Fibroblast of lung (primary cell): ENCODE measurements at regions not wholly inside any gene's neighbourhood (a gene's known extent, or its start where the extent isn't known, plus 50 kb on each side); places are given as distances from the start of the nearest gene placed in this dataset.

Experiments
- DNase-seq, 2 donors: peaks; one replicate each; pipeline versions ENCODE4 v3.0.0 to v3.0.0-alpha.2; 2010; ENCODE audit warnings: low read depth in 2 of 2
- H2AFZ ChIP-seq: 2 replicates; pipeline ENCODE4 v1.5.1; 2012; ENCODE audit warnings: low read length, control low read depth, inconsistent platforms
- H3K27ac ChIP-seq: 2 replicates; pipeline ENCODE4 v1.5.1; 2011; ENCODE audit warnings: low read length, control low read depth; ENCODE audit not compliant: insufficient read depth
- H3K27me3 ChIP-seq: 2 replicates; pipeline ENCODE4 v1.5.1; 2011; ENCODE audit warnings: mild to moderate bottlenecking, low read length; ENCODE audit not compliant: control insufficient read depth, insufficient read depth
- H3K36me3 ChIP-seq: 2 replicates; pipeline ENCODE4 v1.5.1; 2011; ENCODE audit warnings: low read length; ENCODE audit not compliant: control insufficient read depth, insufficient read depth
- H3K4me1 ChIP-seq: 2 replicates; pipeline ENCODE4 v1.5.1; 2011; ENCODE audit warnings: low read length; ENCODE audit not compliant: control insufficient read depth, insufficient read depth; ENCODE audit errors: extremely low read depth
- H3K4me2 ChIP-seq: 2 replicates; pipeline ENCODE4 v1.5.1; 2011; ENCODE audit warnings: low read length, control low read depth; ENCODE audit not compliant: insufficient read depth; ENCODE audit errors: extremely low read depth
- H3K4me3 ChIP-seq, 4 experiments: fragments of 200-600 bp in 1 of 4; sonication (generic) in 1 of 4; replicated peaks in 1 of 4; 2 replicates each; pipeline ENCODE4 v1.5.1; 2011 to 2016; ENCODE audit warnings: low read length in 4 of 4, low read depth in 3 of 4, mild to moderate bottlenecking in 3 of 4, control low read depth in 2 of 4, inconsistent platforms in 1 of 4, mixed read lengths in 1 of 4; ENCODE audit not compliant: insufficient read depth in 1 of 4; ENCODE audit errors: control extremely low read depth in 1 of 4
- H3K79me2 ChIP-seq: 2 replicates; pipeline ENCODE4 v1.5.1; 2012; ENCODE audit warnings: mild to moderate bottlenecking, low read length, inconsistent platforms; ENCODE audit not compliant: control insufficient read depth, insufficient read depth
- H3K9ac ChIP-seq: 2 replicates; pipeline ENCODE4 v1.5.1; 2011; ENCODE audit warnings: mild to moderate bottlenecking, low read length, control low read depth; ENCODE audit not compliant: insufficient read depth
- H3K9me3 ChIP-seq: 2 replicates; pipeline ENCODE4 v1.5.1; 2012; ENCODE audit warnings: low read depth, low read length; ENCODE audit not compliant: control insufficient read depth, insufficient read depth
- H4K20me1 ChIP-seq: 2 replicates; pipeline ENCODE4 v1.5.1; 2011; ENCODE audit warnings: low read length; ENCODE audit not compliant: control insufficient read depth, insufficient read depth; ENCODE audit errors: extremely low read depth
- EZH2 ChIP-seq: IDR thresholded peaks from 2 replicates; pipeline ENCODE4 v1.5.1; 2012; ENCODE audit warnings: low read length, control low read depth, mild to moderate bottlenecking; ENCODE audit errors: missing control alignments
- TF ChIP-seq, protein P1 (sequence below), 2 donors: IDR thresholded peaks in 1 of 2; conservative IDR thresholded peaks in 1 of 2; 1 replicate in 1 of 2; 2 replicates in 1 of 2; pipeline ENCODE4 v1.5.1; 2011 to 2012; ENCODE audit warnings: low read length in 2 of 2, control low read depth in 1 of 2, inconsistent platforms in 1 of 2, low read depth in 1 of 2, mild to moderate bottlenecking in 1 of 2

DNA sequence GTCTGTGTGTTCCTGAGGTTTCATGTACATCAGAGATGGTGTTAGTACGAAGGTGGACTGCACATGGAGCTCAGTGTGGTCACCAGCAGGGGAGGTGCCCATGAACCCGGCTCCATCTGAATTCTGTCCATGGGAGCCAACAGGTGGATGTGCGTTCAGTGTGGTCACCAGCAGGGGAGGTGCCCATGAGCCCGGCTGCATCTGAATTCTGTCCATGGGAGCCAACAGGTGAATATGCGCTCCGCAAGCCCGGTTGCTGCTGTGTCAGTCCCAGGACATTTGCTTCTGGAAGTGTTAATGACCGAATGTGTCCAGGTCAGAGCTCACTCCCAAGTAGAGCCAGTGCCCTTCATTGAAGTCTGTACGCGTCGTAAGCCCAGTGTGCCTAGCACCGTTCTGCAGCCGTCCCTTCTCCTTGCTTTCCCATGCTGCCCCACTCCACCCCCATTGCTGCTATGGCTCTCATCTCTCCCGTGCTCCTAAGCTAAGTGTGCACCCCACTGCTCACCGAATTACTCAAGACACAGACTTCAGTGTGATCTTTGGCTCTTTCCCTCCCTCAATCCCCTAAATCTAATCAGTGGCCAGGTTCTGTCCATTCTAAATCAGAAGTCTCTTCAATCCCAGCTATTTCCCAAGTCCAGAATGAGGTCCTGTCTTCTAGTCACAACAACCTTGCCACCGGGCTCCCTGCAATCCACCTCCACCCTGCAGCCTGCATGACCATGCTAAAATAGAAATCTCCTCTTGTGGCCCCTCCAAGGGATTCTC lies 352.4 kb downstream of the TCERG1L start:
- Histone ChIP-seq H3K9ac (no peak overlapping the region), H3K27ac (no peak overlapping the region)

DNA sequence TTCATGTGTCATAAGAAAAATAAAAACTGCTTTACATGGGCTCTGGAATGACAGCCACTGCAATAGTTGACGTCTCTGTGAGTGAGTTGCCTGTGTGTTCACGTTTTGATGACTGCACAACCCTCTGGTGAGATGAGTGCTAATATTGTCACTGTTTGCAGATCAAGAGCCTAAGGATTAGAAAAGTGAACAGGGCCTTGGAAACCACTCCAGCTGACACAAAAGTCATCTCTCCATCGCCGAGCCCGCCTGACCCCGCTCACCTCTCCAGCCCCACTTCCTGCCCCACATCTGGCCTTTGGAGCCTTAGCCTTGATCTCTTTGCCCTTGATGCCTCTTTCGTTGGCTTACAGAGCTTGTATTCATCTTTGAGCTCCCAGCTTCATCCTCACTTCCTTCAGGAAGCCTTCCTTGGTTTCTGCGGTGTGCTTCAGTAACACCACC lies 351.7 kb downstream of the TCERG1L start:
- no peaks in the 10 kb centered on the region for H3K9me3 ChIP-seq
- H2AFZ ChIP-seq, result no peak overlapping the region
- no peaks in the 10 kb centered on the region for H3K4me1 ChIP-seq
- H3K4me3 ChIP-seq, result no peak overlapping the region
- H3K27ac ChIP-seq, result no peak overlapping the region
- no peak overlapping the region for H3K9ac ChIP-seq
- no peak overlapping the region for H3K4me2 ChIP-seq
- DNase-seq, result no peak
- no peaks in the 10 kb centered on the region for H3K79me2 ChIP-seq
- no peak for TF ChIP-seq EZH2
- TF ChIP-seq, protein P1, sequence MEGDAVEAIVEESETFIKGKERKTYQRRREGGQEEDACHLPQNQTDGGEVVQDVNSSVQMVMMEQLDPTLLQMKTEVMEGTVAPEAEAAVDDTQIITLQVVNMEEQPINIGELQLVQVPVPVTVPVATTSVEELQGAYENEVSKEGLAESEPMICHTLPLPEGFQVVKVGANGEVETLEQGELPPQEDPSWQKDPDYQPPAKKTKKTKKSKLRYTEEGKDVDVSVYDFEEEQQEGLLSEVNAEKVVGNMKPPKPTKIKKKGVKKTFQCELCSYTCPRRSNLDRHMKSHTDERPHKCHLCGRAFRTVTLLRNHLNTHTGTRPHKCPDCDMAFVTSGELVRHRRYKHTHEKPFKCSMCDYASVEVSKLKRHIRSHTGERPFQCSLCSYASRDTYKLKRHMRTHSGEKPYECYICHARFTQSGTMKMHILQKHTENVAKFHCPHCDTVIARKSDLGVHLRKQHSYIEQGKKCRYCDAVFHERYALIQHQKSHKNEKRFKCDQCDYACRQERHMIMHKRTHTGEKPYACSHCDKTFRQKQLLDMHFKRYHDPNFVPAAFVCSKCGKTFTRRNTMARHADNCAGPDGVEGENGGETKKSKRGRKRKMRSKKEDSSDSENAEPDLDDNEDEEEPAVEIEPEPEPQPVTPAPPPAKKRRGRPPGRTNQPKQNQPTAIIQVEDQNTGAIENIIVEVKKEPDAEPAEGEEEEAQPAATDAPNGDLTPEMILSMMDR (conservative IDR thresholded peaks at IDR 0.05 in 1 of 2, IDR thresholded peaks at IDR 0.05 in 1 of 2; ENCODE audit: low read depth in 1 of 2, low read length in 2 of 2), result no peak
- no peaks in the 10 kb centered on the region for H3K36me3 ChIP-seq
- H3K27me3 ChIP-seq, result no peaks in the 10 kb centered on the region
- no peaks in the 10 kb centered on the region for H4K20me1 ChIP-seq

More for the DNA sequence above, 352.4 kb downstream of the TCERG1L start:
- DNase-seq, result no peak
- H3K4me1 ChIP-seq, result no peaks in the 10 kb centered on the region
- no peak overlapping the region for H3K4me2 ChIP-seq
- H3K4me3 ChIP-seq, result no peak overlapping the region
- TF ChIP-seq EZH2, result no peak
- TF ChIP-seq, protein P1 (conservative IDR thresholded peaks at IDR 0.05 in 1 of 2, IDR thresholded peaks at IDR 0.05 in 1 of 2; ENCODE audit: low read depth in 1 of 2, low read length in 2 of 2), result no peak
- H3K36me3 ChIP-seq, result no peaks in the 10 kb centered on the region
- no peaks in the 10 kb centered on the region for H3K79me2 ChIP-seq
- H4K20me1 ChIP-seq, result no peaks in the 10 kb centered on the region
- H3K9me3 ChIP-seq, result no peaks in the 10 kb centered on the region
- H2AFZ ChIP-seq, result no peak overlapping the region
- H3K27me3 ChIP-seq, result no peaks in the 10 kb centered on the region

DNA sequence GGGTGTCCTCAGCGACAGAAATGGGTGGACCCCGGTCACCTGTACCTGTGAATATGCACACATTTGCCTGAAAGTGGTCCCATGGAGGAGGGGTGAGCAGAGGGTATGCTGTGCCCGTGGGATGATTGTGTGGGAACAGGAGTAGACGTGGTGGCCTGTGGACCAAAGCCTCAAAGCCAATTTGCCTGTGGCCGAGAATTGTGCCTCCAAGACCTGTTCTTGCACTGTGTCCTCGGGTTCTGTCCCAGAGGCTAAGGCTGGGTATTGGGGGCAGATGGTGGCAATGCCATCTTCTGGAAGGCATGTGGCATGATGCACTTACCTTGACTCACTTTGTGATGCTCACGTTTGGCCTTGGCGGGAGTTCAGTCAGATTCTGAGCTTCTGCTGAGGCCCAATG lies 351.0 kb downstream of the TCERG1L start:
- Histone ChIP-seq H3K27ac (no peak overlapping the region), H2AFZ (no peak overlapping the region), H3K4me3 (no peak overlapping the region), H3K9me3 (no peaks in the 10 kb centered on the region), H3K36me3 (no peaks in the 10 kb centered on the region), H3K79me2 (no peaks in the 10 kb centered on the region), H3K27me3 (no peaks in the 10 kb centered on the region), H3K4me1 (no peaks in the 10 kb centered on the region), H3K4me2 (no peak overlapping the region), H3K9ac (no peak overlapping the region), H4K20me1 (no peaks in the 10 kb centered on the region)
- no peak for TF ChIP-seq EZH2
- TF ChIP-seq, protein P1 (conservative IDR thresholded peaks at IDR 0.05 in 1 of 2, IDR thresholded peaks at IDR 0.05 in 1 of 2; ENCODE audit: low read depth in 1 of 2, low read length in 2 of 2), result no peak
- no peak for DNase-seq
